ENCODE measurements at regions not wholly inside any gene's neighbourhood (a gene's known extent, or its start where the extent isn't known, plus 50 kb on each side); places are given as distances from the start of the nearest gene placed in this dataset.

DNA sequence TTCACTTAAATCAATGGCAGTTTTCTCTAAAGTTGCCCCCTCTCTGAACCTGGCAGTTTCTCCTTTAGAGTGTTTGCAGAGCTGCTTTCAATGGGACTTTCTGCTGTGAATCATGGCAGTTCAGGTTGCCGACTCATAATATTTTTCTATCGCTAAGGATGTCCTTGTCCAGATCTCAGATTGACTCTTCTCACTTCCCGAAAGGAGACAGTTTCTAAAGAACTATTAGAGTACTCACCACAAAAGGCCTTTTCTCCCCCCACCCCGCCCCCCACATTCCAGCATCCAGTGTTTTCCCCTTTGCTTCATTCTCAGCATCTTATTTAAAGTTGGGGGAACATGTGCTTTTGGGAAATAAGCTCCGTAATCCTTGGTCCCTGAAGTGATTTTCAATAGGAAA is 443.5 kb upstream of the KLF4 start:
- Histone ChIP-seq H2BK15ac (ENCODE audit: low read depth, low read length) (no peak overlapping the region), H2BK5ac (ENCODE audit: low read depth, low read length, poor library complexity, severe bottlenecking) (no peak overlapping the region), H3K4ac (ENCODE audit: low read depth, low read length) (no peak overlapping the region), H3K56ac (ENCODE audit: extremely low read depth, insufficient read depth, low read length) (no peak overlapping the region), H3K23ac (ENCODE audit: low read depth, low read length) (no peak overlapping the region), H3K27ac (ENCODE audit: insufficient read depth, low read length) (no peak overlapping the region), H3K27me3 (ENCODE audit: control insufficient read depth, insufficient read depth, low read length) (peaks cover under 1% of the 10 kb centered on the region), H3K36me3 (ENCODE audit: control insufficient read depth, insufficient read depth, low read length) (no peaks in the 10 kb centered on the region), H4K5ac (ENCODE audit: low read depth, low read length) (no peak overlapping the region), H3K9ac (ENCODE audit: low read depth, low read length) (no peak overlapping the region), H2AK5ac (ENCODE audit: low read depth, low read length) (no peak overlapping the region), H4K91ac (ENCODE audit: insufficient read depth, low read depth, low read length) (no peak overlapping the region), H2BK20ac (ENCODE audit: low read depth, low read length) (no peak overlapping the region), H2AK9ac (replicated peaks; ENCODE audit: low read depth, low read length, poor library complexity) (no peak overlapping the region), H3K14ac (replicated peaks; ENCODE audit: low read depth, low read length) (no peak overlapping the region), H3K4me2 (ENCODE audit: low read depth, low read length) (no peak overlapping the region), H3K79me1 (ENCODE audit: low read depth in 1 of 2, low read length in 2 of 2) (no peaks in the 10 kb centered on the region), H3K9me3 (ENCODE audit: control insufficient read depth, insufficient read depth, low read length) (no peaks in the 10 kb centered on the region), H2AFZ (replicated peaks; ENCODE audit: low read length, poor library complexity) (no peak overlapping the region), H2BK120ac (ENCODE audit: low read depth, low read length) (no peak overlapping the region), H3K4me1 (ENCODE audit: control insufficient read depth, insufficient read depth, low read length) (peaks cover 19% of the 10 kb centered on the region), H3K9me1 (ENCODE audit: insufficient read depth, low read length) (no peaks in the 10 kb centered on the region), H3K18ac (ENCODE audit: low read depth, low read length) (no peak overlapping the region), H3K4me3 (ENCODE audit: insufficient read depth, low read depth, low read length) (no peak overlapping the region), H4K20me1 (ENCODE audit: insufficient read depth, low read length) (no peaks in the 10 kb centered on the region), H4K8ac (ENCODE audit: low read depth in 2 of 2, low read length in 2 of 2) (no peak overlapping the region)
- no TSS peak for BruUV-seq (replicated peaks)
- CTCF ChIA-PET = interaction anchor here (0.5 kb wide), 1 partner anchor 11 kb away, joined by 5 read pairs; no protein-coding TSS in a partner anchor
- POLR2A ChIA-PET (ENCODE audit: unreplicated experiment) = no interaction called here
- in situ Hi-C loops (cut with MboI; ENCODE audit: low sequenced_read_pairs) = no loop called here
- ATAC-seq (ENCODE audit: low read depth) (no peak), DNase-seq (peak; percentile 40)
- TF ChIP-seq MAZ (IDR thresholded peaks at IDR 0.05; ENCODE audit: borderline replicate concordance, low read depth, low read length) = no peak
- TF ChIP-seq, protein P1, sequence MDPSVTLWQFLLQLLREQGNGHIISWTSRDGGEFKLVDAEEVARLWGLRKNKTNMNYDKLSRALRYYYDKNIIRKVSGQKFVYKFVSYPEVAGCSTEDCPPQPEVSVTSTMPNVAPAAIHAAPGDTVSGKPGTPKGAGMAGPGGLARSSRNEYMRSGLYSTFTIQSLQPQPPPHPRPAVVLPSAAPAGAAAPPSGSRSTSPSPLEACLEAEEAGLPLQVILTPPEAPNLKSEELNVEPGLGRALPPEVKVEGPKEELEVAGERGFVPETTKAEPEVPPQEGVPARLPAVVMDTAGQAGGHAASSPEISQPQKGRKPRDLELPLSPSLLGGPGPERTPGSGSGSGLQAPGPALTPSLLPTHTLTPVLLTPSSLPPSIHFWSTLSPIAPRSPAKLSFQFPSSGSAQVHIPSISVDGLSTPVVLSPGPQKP (IDR thresholded peaks at IDR 0.05; ENCODE audit: borderline replicate concordance, low read depth, low read length) = no peak
- no peak for TF ChIP-seq RAD21 (IDR thresholded peaks at IDR 0.05; ENCODE audit: low read length)
- TF ChIP-seq FOS (IDR thresholded peaks at IDR 0.05; ENCODE audit: low read depth, low read length) = no peak
- no peak for TF ChIP-seq BHLHE40 (IDR thresholded peaks at IDR 0.05; ENCODE audit: low read depth, low read length)
- no peak for TF ChIP-seq SMC3 (IDR thresholded peaks at IDR 0.05; ENCODE audit: low read depth, low read length)
- no peak for TF ChIP-seq RFX5 (IDR thresholded peaks at IDR 0.05; ENCODE audit: low read depth, low read length)
- no peak for TF ChIP-seq RCOR1 (IDR thresholded peaks at IDR 0.05; ENCODE audit: insufficient replicate concordance, low read length)
- no peak for TF ChIP-seq MXI1 (IDR thresholded peaks at IDR 0.05; ENCODE audit: borderline replicate concordance, low read depth, low read length)
- dilution Hi-C loops (cut with HindIII; ENCODE audit: low sequenced_read_pairs, unreplicated experiment) = no loop called here
- intact Hi-C loops (cut with micrococcal nuclease) = no loop called here
- no CpG with 5 or more reads among the region's 5 CpGs for WGBS, 2 experiments (ENCODE audit: extremely low coverage in 2 of 2, insufficient read length in 1 of 2)
